ENCODE measurements at regions not wholly inside any gene's neighbourhood (a gene's known extent, or its start where the extent isn't known, plus 50 kb on each side); places are given as distances from the start of the nearest gene placed in this dataset.
A peak's percentile ranks its signal among the peaks of the same experiment; 100 is the strongest.

DNA sequence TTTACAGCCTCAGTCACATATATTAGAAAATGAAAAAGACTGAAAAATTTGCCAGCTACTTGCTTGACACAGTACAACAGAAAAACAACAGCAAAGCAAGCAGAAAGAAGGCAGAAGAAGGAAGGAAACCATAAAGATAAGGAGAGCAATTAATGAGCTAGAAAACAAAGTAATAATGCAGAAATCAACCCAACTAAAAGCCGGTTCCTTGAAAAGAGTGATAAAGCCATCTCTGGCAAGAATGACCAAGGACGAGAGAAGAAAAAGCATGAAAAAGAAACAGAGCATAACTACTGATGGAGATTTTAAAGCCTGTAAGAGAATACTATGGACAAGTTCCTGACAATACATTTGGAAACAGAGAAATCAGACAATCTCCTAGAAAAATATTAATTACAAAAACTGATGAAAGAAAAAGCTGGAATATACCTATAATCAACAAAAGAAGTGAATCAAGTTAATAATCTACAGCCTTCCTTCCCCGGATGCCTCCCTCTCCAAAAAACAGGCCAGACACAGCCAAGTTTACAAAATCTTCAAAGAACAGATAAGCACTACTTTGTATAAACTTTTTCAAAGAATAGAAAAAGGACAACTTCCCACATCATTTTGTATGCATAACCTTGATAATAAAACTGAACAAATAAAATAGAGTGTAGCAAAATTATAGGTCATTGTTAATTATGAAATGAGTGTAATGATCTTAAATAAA, 204.0 kb downstream of the BAMBI start:
- DNase-seq (ENCODE audit: extremely low spot score in 2 of 2): no peak
- H3K4me3 ChIP-seq: no peak overlapping the region
- intact Hi-C loops (cut with DNase I): no loop called here
- H3K4me1 ChIP-seq: no peaks in the 10 kb centered on the region
- TF ChIP-seq CTCF (IDR thresholded peaks at IDR 0.05) (no peak), POLR2AphosphoS5 (IDR thresholded peaks at IDR 0.05; ENCODE audit: insufficient read depth in 1 of 2, low read depth in 1 of 2) (no peak), POLR2A (IDR thresholded peaks at IDR 0.05) (no peak)
- no peaks in the 10 kb centered on the region for H3K36me3 ChIP-seq
- no peaks in the 10 kb centered on the region for H3K27me3 ChIP-seq
- no peak overlapping the region for H3K27ac ChIP-seq
- H3K9me3 ChIP-seq: no peaks in the 10 kb centered on the region

DNA sequence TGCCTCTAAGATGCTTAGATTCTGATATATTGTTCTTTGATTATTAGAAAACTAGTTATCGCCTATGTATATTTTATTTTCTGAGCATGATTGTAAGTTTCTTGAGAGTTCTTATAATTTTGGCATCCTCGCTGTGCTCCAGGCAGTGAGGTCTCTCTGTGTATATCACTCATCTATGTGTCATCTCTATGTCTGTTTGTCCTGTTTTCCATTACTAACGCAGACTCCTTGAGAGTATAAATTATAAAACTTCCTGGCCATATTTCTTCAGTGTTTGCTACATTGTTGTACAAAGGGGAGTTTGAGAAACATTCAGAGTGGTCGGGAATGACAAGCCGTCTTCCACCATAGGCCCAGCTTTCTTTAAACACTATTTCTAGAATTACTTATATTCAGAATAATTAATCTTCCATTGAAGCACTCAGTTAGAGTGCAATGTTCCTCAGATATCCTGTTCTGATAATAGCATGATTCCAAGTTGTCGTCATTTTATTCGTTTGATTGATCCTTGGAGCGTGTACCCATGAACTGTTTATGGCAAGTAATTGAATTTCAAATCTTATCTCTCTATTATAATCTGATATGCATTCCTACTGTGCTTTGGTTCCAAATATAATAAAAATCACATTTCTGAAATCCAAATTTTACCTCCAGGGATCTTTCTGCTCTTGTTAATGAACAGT, 206.6 kb downstream of the BAMBI start:
- Histone ChIP-seq H3K36me3 (no peaks in the 10 kb centered on the region), H3K4me3 (no peak overlapping the region), H3K4me1 (no peaks in the 10 kb centered on the region), H3K27ac (no peak overlapping the region), H3K27me3 (no peaks in the 10 kb centered on the region), H3K9me3 (no peaks in the 10 kb centered on the region)
- DNase-seq (ENCODE audit: extremely low spot score in 2 of 2): no peak
- TF ChIP-seq CTCF (IDR thresholded peaks at IDR 0.05) (no peak), POLR2AphosphoS5 (IDR thresholded peaks at IDR 0.05; ENCODE audit: insufficient read depth in 1 of 2, low read depth in 1 of 2) (no peak)
- intact Hi-C loops (cut with DNase I): no loop called here

DNA sequence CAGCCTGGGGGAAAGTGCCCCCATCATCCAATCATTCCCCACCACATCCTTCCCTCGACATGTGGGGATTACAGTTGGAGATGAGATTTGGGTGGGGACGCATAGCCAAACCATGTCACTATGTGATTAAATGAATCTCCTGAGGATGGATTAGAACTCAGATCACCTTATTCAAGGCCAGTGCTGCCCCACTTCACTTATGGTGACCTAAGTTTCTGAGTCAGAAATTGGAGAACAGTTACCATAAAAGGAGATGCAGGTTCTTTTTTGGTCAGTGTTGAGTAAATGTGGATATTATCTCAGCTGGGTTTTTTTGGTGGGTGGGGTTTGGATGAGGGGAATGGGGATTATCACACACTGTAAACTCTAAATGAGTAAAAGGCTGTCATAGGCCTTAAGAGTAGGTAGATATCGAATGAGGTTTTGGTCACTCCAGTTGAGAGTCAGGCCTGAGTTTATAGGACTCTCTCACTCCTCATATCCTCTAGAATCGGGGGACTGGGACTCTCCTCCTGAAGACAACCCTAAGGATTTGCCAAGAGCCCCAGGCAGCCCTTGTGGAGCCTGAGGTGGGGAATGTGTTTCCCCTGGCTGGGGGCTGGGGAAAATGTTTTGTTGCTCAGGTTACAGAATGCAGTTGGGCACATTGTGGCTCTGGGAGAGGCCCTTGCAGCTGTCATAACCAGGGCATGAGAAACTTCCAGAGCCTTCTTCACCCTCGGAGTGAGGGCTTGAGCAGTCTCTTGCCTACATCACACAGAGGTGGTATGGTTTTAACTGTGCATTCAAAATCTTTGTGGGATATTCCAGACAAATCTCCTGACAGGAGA, 213.0 kb downstream of the BAMBI start:
- TF ChIP-seq POLR2A (IDR thresholded peaks at IDR 0.05) (no peak), POLR2AphosphoS5 (IDR thresholded peaks at IDR 0.05; ENCODE audit: insufficient read depth in 1 of 2, low read depth in 1 of 2) (no peak), CTCF (IDR thresholded peaks at IDR 0.05) (no peak)
- H3K4me3 ChIP-seq: no peak overlapping the region
- H3K36me3 ChIP-seq: no peaks in the 10 kb centered on the region
- no peaks in the 10 kb centered on the region for H3K4me1 ChIP-seq
- intact Hi-C loops (cut with DNase I): no loop called here
- H3K9me3 ChIP-seq: no peaks in the 10 kb centered on the region
- DNase-seq (ENCODE audit: extremely low spot score in 2 of 2): no peak
- no peak overlapping the region for H3K27ac ChIP-seq
- H3K27me3 ChIP-seq: no peaks in the 10 kb centered on the region

DNA sequence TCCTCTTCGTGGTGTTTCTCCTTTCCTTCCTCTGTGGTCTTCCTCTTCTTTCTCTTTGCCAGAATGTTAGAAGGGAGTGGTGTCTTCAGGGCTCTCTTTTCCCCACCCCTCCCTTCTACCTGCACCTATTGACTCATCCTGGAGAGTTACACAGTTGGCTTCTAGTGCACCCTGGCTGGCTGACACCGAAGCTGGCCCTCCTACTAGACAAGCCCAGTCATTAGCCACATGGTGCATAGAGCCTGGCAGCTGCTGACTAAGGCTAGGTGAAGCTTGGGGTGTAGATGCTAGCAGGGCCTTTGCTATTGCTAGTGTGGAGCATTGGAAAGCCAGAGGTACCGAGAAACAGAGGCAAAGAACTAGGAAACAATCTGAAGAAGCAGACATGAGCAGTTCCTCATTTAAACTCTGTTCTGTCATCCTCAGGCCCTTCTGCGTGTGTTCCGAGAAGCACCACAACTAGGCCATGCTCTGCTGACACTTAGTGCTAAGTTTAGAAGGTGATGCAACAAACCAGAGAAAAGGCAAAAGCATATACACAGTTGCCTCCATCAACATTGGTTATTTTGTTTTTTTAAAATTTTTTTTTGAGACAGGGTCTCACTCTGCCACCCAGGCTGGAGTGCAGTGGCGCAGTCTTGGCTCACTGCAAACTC, 213.9 kb downstream of the BAMBI start:
- peak in 1 of 2 donors; percentile 60 for DNase-seq (ENCODE audit: extremely low spot score in 2 of 2)

More for the DNA sequence above, 213.9 kb downstream of the BAMBI start:
- H3K36me3 ChIP-seq: no peaks in the 10 kb centered on the region
- intact Hi-C loops (cut with DNase I): no loop called here
- no peaks in the 10 kb centered on the region for H3K27me3 ChIP-seq
- no peak overlapping the region for H3K27ac ChIP-seq
- H3K4me3 ChIP-seq: no peak overlapping the region
- TF ChIP-seq POLR2AphosphoS5 (IDR thresholded peaks at IDR 0.05; ENCODE audit: insufficient read depth in 1 of 2, low read depth in 1 of 2) (no peak), POLR2A (IDR thresholded peaks at IDR 0.05) (no peak), CTCF (IDR thresholded peaks at IDR 0.05) (no peak)
- no peaks in the 10 kb centered on the region for H3K4me1 ChIP-seq
- H3K9me3 ChIP-seq: no peaks in the 10 kb centered on the region
